HG02981 (cell line): ENCODE measurements at regions not wholly inside any gene's neighbourhood (a gene's known extent, or its start where the extent isn't known, plus 50 kb on each side); places are given as distances from the start of the nearest gene placed in this dataset.

Experiments used
- ATAC-seq: cut with Tn5 transposase; IDR thresholded peaks from one replicate; pipeline ENCODE4 v1.9.1; 2021; ENCODE audit warnings: mild to moderate bottlenecking, moderate library complexity; ENCODE audit not compliant: unreplicated experiment

DNA sequence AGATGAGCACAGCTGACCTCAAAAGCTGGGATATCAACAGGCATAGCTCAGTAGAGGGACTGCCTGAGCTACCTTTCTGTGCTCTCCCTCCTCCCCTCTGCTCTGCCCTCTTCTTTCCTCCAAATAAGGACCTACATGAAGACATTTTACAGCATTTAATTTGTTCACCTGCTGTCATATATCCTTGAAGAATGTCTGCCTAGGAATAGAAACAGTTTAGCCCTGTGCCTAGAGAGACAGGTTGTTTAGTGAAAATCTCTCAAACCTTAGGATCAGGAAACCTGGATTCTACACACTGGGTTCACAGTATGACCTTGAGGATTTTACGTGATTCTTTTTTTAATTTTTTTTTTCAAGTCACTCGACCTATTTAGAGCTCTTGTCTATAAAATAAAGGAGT lies 213.0 kb upstream of the SETBP1 start:
- ATAC-seq, result no peak

DNA sequence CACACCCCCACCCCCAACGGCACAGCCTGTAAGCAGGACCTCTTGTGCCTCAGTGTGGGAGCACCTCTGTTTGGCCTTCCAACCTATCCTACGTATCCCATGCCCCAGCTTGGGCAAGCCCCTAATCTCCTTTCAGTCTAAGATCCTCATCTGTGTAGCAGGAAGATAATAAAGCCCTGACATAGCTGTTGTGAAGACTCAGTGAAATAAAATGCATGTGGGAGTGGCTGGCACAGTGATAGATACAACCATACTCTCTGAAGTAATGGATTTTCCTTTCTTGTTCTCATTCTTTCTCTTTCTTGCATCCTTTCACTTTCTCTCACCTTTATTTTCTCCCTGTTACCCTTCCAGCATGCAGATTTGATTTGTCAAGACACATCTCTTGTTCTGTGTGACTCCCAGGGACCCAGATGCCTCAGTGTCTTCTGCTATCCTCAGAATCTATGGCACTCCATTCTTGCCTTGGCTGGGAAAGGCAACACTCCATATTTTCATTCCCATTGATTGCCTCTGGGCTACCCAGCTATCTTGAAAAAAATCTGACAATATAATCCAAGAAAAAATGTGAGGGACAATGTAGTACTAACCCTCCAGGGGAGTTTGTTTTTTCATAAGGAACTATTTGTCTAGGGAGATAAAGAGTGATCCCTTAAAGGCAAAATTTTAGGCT lies 207.2 kb upstream of the SETBP1 start:
- no peak for ATAC-seq

DNA sequence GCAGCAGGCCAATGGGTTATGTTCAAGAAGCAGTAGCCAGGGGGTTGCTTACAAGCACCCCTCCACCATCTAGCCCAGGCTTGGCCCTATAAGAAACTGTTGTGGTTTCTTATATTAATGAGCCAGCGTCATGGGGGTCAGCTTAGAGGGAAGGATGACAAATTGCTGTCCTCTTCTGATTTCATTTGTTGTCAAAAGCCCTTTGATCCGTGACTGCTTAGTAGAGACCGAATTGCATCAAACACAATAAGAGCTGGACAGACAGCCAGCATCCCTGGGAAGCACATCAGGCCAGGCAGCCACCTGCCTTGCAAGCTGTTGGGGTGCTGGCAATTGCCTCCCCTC lies 206.6 kb upstream of the SETBP1 start:
- no peak for ATAC-seq

DNA sequence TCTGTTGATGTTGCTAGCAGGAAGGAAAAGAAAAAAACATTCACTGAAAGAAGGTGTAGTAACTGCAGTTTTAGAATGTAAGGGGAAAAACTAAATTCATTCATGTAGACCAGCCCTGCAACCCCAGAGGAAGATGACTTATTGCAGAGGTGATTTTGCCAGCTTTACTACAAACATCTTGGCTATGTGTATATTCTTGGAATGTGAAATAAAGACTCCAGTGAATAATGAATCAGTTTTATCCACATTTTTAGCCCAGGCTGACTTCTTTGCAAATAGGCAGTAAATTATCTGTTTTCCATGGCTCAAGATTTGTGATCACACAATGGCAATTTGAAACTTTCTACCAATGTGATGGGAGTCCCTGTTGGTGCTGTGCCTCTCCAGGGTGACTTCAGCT lies 206.1 kb upstream of the SETBP1 start:
- ATAC-seq, result no peak

DNA sequence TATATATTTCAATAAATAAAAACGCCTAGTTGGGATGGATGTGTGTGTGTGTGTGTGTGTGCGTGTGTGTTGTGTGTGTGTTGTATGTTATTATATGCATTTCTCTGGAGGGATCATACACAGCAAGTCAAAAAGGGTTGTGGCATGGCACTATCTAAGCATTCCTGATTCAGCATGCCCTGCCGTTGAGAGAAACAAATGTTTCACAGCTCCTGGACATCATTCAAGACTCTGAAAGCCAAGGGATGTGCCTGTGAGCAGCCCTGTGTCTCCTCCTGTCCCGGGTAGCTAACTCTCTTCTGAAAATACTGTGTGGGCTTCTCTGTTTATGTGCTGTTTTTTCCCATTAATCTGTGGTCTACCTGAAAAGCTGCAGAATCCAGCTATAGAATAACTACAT lies 197.9 kb upstream of the SETBP1 start:
- ATAC-seq, result no peak

DNA sequence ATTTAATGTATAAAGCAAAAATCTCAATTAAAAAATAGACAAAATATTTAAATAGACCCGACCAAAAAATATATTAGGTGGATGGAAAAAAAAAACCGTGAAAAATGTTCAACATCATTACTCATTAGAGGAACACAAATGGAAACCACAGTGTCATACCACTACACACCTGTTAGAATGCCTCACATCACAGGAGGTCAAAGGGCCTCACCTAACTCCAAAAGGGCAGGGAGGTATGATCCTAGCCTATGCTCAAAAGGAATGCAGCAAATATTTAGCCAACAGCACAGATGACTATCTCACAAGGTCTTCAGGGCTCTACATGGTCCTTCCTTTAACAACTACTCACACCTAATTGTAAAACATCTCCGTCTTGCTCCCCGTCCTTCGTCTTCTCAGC lies 185.5 kb upstream of the SETBP1 start:
- no peak for ATAC-seq

DNA sequence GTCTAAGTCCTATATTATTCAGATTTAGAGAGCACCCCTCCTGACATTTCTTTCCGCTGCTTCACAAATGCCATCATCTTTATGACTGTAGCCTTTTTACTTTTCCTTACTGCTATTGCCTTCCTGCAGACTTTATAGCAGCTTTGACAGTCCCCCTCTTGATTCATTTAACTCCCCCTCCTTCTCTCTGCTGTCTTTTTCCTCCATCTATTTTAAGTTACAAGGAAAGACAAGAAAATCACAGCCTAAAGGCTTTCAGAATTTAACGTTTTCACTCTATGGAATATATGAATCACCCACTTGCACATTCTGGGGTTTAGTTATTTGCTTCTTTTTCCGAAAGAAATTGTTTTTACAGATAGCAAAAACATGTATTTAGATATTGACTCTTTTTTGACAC lies 183.4 kb upstream of the SETBP1 start:
- ATAC-seq, result no peak

DNA sequence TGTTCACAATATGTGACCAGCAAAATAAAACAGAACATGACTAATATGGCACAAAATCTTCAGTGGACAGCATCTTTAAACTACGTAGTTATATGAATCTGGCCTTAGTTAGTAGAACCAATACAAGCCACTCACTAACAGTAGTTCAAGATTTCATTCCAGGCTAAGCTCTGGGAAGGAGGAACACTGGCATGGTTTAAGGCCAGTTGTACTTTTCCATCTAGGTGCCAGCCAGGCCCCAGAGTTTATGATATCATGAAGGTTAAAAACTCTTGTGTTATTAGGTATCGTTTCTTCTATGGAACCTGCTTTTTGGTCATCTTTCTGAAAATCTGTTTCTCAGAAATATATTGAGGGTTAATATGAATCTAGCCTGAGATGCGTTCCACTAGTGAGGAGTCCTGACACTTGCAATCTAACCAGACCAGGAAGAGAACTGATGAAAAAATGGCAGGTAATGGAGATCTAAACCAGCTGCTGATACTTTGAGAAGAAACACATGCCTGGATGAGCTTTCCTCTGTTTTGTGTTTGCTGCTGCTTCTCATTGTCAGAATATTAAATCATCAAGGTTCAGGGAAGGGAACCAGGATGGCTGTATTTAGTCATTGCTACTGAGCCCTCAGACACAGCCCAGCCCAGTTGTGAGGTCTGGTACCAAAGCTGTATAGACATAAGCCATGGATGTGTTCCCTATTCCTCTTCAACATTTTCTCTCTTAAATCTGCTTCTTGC lies 182.8 kb upstream of the SETBP1 start:
- ATAC-seq, result no peak

DNA sequence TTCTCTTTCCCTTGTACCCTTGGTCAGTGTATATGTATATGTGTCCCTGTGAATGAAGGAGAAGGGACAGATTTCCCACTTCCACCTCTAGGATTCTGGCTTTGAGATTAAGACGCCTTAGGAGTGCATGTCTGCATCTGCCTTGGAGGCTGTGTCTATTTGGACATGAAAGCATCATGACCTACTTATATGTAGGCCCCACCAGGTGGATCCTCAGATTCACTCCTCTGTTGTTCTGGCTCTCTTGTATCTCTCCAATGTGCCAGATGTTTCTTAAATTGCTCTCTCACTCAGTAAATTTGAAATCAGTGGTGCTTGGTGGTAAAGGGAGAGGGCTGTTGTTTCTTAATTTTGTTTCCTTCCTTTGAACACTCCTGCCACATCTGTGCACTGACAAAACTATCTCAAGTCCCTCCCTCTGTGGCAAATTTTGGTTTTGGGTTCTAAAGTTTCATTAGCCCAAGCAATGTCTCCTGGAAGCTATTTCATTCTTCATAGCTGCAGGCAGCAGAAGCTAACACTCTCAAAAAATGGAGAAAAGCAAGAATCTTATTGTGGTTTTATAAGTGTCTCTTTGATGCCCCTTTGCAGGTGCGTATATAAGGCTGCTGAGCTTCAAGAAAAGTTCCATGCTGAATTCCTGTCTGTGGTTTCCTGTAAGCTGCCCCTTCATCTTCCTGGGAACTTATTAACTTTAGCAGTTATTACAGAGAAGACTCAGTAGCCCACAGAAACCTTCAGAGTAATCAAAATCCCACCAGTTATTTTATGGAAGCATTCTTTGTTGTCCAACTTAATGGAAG lies 179.7 kb upstream of the SETBP1 start:
- ATAC-seq, result no peak

DNA sequence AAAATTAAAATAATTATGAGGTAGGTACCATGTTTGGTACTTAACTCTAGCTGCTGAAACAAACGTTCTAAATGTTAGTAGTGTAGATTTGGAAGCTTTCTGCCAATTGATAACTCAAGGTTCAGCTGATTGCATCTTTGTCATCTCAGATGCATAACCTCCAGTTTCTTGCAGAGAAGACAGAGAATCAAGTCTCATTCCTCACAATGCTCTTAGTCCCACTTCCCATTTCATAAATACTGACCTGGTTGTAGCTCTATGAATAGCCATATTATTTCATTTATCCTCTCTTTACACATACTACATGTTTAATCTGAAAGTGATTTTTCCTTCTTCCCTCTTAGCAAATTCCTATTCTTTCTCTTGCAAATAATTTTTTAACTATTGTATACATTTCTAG lies 178.5 kb upstream of the SETBP1 start:
- no peak for ATAC-seq

DNA sequence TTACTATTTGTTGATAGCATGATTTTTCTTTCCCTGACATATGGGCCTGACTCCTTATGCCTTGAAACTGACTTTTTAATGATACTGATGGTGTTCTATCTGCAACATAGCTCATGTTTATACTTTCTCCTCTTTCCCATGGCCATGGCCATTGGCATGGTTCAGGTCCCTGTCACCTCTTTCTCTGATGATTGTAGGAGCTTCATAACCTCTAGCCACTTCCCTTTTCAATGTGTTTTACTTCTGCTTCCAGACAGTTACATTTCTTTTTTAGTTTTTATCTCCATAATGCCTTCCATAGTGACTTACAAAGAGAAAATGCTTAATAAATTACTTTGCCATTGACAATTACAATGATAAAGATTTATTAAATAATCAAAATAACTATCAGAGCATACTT lies 177.9 kb upstream of the SETBP1 start:
- ATAC-seq, result no peak

DNA sequence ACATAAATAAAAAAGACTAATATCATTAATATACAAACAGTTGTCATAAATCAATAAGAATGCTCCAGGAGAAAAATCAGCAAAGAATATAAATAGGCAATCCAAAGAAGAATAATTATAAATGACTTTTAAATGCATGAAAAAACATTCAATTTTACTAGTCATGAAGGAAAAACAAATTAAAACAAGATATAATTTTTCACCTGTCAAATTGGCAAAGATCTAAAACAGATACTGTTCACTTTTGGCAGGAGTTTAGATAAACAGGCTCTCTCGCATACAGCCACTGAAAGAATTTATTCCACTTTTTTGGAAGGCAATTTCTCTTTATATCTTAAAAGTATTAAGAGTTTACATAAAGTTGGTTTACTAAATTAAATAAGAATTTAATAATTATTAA lies 176.8 kb upstream of the SETBP1 start:
- no peak for ATAC-seq

DNA sequence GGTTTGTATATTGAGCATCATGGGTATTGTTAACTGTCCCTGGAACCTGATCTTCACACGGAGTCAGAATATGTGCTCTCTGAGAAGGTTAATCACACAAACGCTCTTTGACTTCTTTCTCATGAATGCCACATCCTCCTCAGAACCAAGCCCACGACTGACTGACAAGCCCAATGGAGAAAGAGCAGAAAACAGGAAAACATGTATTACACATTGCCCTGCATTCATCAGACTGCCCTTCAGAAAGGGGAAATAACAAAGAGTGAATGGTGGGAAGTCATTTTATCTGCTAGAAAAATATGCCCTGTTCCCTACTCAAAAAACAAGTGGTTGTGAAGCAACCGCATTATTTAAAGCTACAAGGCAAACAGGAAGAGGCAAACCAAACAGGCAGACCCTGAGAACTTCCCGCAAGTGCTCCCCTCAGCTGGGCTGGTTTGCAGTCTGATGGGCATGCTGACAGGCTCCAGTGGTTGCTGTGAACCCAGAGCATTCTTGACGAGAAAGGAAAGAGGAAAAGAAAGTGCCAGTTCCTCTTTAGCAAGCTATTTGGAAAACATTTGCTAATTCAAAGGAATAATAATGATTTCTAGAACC lies 172.9 kb upstream of the SETBP1 start:
- peak; percentile 79 for ATAC-seq

DNA sequence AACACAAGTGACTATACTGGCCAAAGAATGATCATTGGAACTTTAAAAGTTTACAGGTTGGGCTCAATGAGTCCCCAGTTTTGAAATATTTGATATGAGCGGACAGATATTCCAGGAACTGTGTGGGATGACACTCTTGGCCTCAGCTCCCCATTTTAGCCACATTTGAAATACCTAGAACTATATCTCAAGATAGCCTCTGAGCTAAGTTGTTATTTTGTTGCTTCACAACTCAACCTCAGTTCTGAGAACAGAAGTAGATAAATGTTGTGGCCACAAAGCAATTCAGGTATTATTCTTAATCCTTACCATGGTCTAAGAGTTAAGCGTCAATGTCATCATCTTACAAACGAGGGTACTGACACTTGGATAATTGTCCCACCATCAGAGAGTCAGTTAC lies 172.2 kb upstream of the SETBP1 start:
- peak; percentile 12 for ATAC-seq

DNA sequence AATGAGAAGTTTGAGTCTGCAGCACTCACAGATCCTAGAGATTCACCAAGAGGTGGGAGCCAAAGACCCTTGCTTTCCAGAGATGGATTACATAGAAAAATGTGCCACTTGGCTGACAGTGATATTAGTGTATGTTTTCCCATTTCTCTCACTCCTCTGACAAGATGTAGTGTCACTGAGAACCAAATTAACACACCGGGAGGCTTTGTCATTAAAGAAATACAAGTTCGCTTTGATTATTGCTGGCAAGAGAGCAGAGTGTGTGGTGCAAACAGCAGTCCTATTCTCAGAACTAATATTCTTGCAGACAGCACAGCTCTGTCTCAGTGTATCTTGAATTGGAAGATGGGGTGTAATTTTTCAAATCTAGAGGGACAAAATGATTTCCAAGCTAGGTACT lies 171.6 kb upstream of the SETBP1 start:
- no peak for ATAC-seq

DNA sequence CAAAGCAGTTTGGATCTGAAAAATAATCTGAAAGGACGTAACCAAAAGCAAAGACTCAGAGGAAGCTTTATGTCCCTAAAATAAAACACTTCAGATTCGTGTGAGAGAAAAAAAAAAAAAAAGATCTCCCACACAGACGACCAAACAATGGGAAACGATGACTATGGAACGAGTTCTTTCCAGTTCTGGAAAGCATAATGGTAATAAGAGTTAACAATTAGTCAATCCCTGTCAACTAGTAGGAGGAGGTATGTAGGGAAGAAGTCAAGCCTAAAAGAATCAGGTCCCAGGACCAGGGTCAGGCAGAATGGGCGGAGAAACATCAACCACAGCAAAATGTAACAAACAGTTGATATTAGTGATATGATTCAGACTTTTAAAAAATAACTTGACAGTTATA lies 170.3 kb upstream of the SETBP1 start:
- no peak for ATAC-seq

DNA sequence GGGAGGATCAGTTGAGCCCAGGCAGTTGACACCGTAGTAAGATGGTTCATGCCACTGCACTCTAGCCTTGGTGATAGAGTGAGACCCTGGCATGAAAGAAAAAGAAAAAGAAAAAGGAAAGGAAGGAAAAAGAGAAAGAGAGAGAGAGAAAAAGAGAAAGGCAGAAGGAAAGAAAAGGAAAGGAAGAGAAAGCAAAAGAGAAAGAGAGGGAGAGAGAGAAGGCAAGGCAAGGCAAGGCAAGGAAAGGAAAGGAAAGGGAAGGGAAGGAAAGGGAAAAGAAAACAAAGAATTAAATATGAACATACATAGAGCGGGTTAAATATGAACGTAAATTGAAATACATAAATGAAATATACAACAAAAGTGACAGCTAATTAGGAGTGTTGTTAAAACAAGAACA lies 167.5 kb upstream of the SETBP1 start:
- no peak for ATAC-seq

DNA sequence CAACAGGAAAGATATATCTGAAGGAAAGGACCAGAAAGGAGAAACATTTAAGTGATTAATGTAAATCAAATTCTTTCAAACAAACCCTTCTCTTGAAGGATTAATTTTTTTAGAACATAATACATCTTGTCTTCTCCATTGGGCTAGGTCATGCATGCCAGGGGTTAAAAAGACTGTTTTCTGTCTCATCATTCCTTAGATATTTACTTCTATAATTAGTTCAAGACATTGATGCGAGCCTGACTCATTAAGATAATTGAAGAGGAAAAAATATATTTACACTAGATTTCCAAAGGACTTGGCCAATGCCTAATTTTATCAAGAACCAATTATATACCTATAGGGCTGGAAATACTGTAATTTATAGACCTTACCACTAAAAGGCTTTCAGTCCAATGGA lies 166.6 kb upstream of the SETBP1 start:
- ATAC-seq, result no peak

DNA sequence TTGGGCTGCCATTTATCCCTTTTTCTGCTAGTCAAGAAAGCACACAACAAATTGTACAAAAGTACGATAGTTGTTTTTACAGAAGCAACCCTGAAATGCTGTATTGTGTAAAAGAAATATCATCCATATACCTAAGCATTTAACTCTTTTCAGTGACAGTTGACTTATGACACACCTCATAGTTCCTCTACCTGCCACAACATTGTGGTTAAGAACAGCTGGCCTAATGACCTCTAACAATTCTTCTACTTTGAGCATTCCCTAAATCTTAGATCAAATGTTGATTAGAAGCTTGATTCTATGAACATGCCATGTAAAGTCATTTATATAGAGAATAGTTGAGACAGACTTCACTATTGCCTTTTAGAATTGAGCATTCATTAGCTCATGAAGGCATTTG lies 165.9 kb upstream of the SETBP1 start:
- no peak for ATAC-seq

DNA sequence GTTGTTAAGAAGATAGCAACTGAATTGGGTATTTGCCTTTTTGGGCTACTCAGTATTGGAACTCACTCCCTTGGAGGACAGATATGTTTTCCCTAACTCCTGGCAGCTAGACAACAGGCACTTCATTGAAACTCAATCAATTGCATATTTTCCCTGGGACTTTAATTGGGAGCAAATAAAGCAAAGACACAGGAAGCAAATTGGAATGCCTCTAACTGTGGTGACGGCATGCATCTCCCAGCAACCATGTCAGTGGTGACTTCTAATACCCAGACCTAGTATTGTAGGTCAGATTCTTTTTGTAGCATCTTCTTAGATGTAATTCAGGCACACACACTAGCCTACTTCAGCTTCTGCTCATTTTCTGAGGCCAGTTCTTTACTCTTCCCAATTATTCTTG lies 164.2 kb upstream of the SETBP1 start:
- no peak for ATAC-seq

DNA sequence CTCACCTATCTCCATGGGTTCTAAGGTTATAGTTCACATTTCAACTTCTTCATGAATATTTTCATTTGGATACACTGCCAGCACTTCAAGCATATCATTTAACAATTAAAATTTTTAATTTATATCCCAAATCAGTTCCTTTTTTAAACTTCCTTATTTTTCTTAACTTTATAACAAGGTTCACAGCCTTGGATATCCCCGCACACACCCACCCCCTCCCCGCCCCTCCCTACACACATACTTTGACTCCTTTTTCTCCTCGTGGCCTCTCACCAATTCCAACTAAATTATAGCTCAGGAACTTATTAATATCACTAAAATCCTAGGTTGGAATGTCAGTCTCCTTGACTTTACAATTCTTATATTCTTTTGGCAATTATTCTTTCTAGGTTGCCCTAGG lies 163.6 kb upstream of the SETBP1 start:
- ATAC-seq, result no peak

DNA sequence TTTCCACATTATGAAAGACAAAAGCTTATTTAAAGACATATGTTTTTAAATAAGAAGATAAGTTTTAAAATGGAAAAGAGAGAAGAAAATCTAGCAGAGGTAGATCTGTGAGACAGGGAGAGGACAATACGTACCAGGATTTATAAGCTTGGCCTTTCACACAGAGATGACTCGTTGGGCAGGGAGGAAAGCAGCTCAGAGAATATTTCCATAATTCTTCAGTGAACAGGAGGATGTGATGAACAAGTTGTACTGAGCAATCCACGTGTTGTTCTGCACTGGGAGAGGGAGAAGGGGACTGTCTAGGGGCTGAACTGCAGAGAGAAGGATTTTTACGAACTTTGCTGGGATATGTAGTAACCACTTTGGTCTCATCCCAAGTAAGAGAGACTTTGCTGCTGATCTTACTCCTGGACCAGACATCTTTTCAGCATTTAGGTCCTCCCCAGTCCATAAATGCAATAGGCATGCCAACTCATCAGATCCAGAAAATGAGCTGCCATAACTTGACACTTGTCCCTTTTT lies 162.5 kb upstream of the SETBP1 start:
- no peak for ATAC-seq
